ENCODE measurements at regions not wholly inside any gene's neighbourhood (a gene's known extent, or its start where the extent isn't known, plus 50 kb on each side); places are given as distances from the start of the nearest gene placed in this dataset.

GRCh38 chr6:10177704-10178103 lies 237.2 kb downstream of the TFAP2A start:
- no TSS peak for BruUV-seq (replicated peaks)
- no peaks in the 10 kb centered on the region for H3K27me3 ChIP-seq (ENCODE audit: control insufficient read depth in 2 of 2, insufficient read depth in 2 of 2, low read length in 2 of 2)
- H3K4me2 ChIP-seq (ENCODE audit: insufficient read depth, low read length) = no peak overlapping the region
- POLR2A ChIA-PET = no interaction called here
- no peaks in the 10 kb centered on the region for H4K20me1 ChIP-seq (replicated peaks; ENCODE audit: control insufficient read depth, extremely low read depth, insufficient read depth, low read length)
- no peaks in the 10 kb centered on the region for H3K4me1 ChIP-seq (ENCODE audit: control insufficient read depth, extremely low read depth, insufficient read depth, low read length)
- intact Hi-C loops (cut with micrococcal nuclease) = no loop called here
- peaks cover under 1% of the 10 kb centered on the region for H3K9me3 ChIP-seq (replicated peaks; ENCODE audit: control insufficient read depth, insufficient read depth, low read length)
- H3K79me2 ChIP-seq (ENCODE audit: control insufficient read depth, insufficient read depth, low read length) = no peaks in the 10 kb centered on the region
- no peak for TF ChIP-seq GATA2 (IDR thresholded peaks at IDR 0.05; ENCODE audit: insufficient read depth, insufficient read length, low read depth, low read length)
- TF ChIP-seq POLR2AphosphoS5 (IDR thresholded peaks at IDR 0.05; ENCODE audit: insufficient read depth, low read depth, low read length) = no peak
- TF ChIP-seq MAX (IDR thresholded peaks at IDR 0.05; ENCODE audit: insufficient read depth, insufficient read length) = no peak
- TF ChIP-seq JUN (IDR thresholded peaks at IDR 0.05; ENCODE audit: borderline replicate concordance, insufficient read depth, insufficient read length, low read depth) = no peak
- TF ChIP-seq CTCF (IDR thresholded peaks at IDR 0.05; ENCODE audit: extremely low read depth in 1 of 2, insufficient read depth in 1 of 2, low read depth in 1 of 2, low read length in 2 of 2) = no peak
- TF ChIP-seq POLR2A (IDR thresholded peaks at IDR 0.05; ENCODE audit: low read depth, low read length) = no peak
- no peak for TF ChIP-seq EZH2 (IDR thresholded peaks at IDR 0.05; ENCODE audit: borderline replicate concordance, low read depth, low read length, severe bottlenecking)
- no peak for TF ChIP-seq MYC (IDR thresholded peaks at IDR 0.05; ENCODE audit: low read depth, low read length)
- TF ChIP-seq FOS (IDR thresholded peaks at IDR 0.05; ENCODE audit: borderline replicate concordance, insufficient read depth, low read length) = no peak
- H3K9me1 ChIP-seq (replicated peaks; ENCODE audit: control insufficient read depth, extremely low read depth, insufficient read depth, low read length) = no peaks in the 10 kb centered on the region
- no peak overlapping the region for H3K9ac ChIP-seq (replicated peaks; ENCODE audit: extremely low read depth, insufficient read depth, low read length)
- dilution Hi-C loops (cut with MboI; ENCODE audit: extremely low pct_ligation_motif_present, low sequenced_read_pairs) = no loop called here
- CTCF ChIA-PET = no interaction called here
- H3K36me3 ChIP-seq (ENCODE audit: control insufficient read depth in 2 of 2, extremely low read depth in 1 of 2, insufficient read depth in 2 of 2, low read length in 2 of 2) = no peaks in the 10 kb centered on the region
- DNase-seq (ENCODE audit: low read depth, low spot score) (no peak), FAIRE-seq (no peak)
- no peak overlapping the region for H3K4me3 ChIP-seq (replicated peaks in 1 of 3; ENCODE audit: insufficient read depth in 1 of 3, low read depth in 1 of 3, low read length in 3 of 3)
- H2AFZ ChIP-seq (ENCODE audit: low read depth, low read length) = no peak overlapping the region
- H3K27ac ChIP-seq (ENCODE audit: insufficient read depth, low read depth, low read length) = no peak overlapping the region
